ENCODE measurements at regions not wholly inside any gene's neighbourhood (a gene's known extent, or its start where the extent isn't known, plus 50 kb on each side); places are given as distances from the start of the nearest gene placed in this dataset.

GRCh38 chr6:74596588-74596987, 609.3 kb downstream of the COL12A1 start:
- TF ChIP-seq ATM (IDR thresholded peaks at IDR 0.05; ENCODE audit: borderline replicate concordance) (no peak), FOXO1 (CRISPR knock-in tag; IDR thresholded peaks at IDR 0.05) (no peak), ZNF776 (CRISPR knock-in tag; IDR thresholded peaks at IDR 0.05) (no peak), CREM (IDR thresholded peaks at IDR 0.05) (no peak), CREM (CRISPR knock-in tag; IDR thresholded peaks at IDR 0.05) (no peak), ZNF143 (CRISPR knock-in tag; IDR thresholded peaks at IDR 0.05) (no peak), CTCF (CRISPR knock-in tag; IDR thresholded peaks at IDR 0.05) (no peak), STAG1 (CRISPR knock-in tag; IDR thresholded peaks at IDR 0.05) (no peak), KMT2A (CRISPR knock-in tag; IDR thresholded peaks at IDR 0.05) (no peak), ZFX (CRISPR knock-in tag; IDR thresholded peaks at IDR 0.05; ENCODE audit: low read depth) (no peak), ZNF597 (CRISPR knock-in tag; IDR thresholded peaks at IDR 0.05) (no peak), ZNF720 (CRISPR knock-in tag; IDR thresholded peaks at IDR 0.05) (no peak)

Measured in HepG2 (cell line).